ENCODE measurements at regions not wholly inside any gene's neighbourhood (a gene's known extent, or its start where the extent isn't known, plus 50 kb on each side); places are given as distances from the start of the nearest gene placed in this dataset.

- TF ChIP-seq, protein P1, sequence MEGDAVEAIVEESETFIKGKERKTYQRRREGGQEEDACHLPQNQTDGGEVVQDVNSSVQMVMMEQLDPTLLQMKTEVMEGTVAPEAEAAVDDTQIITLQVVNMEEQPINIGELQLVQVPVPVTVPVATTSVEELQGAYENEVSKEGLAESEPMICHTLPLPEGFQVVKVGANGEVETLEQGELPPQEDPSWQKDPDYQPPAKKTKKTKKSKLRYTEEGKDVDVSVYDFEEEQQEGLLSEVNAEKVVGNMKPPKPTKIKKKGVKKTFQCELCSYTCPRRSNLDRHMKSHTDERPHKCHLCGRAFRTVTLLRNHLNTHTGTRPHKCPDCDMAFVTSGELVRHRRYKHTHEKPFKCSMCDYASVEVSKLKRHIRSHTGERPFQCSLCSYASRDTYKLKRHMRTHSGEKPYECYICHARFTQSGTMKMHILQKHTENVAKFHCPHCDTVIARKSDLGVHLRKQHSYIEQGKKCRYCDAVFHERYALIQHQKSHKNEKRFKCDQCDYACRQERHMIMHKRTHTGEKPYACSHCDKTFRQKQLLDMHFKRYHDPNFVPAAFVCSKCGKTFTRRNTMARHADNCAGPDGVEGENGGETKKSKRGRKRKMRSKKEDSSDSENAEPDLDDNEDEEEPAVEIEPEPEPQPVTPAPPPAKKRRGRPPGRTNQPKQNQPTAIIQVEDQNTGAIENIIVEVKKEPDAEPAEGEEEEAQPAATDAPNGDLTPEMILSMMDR (IDR thresholded peaks at IDR 0.05) = no peak
- no peak for TF ChIP-seq POLR2AphosphoS5 (IDR thresholded peaks at IDR 0.05)
Measured at GRCh38 chr6:79399499-79399898, 137.7 kb downstream of the LCA5 start.

Measured in stomach (tissue), 4 donors.